Left lung (tissue), 4 donors: ENCODE measurements at regions not wholly inside any gene's neighbourhood (a gene's known extent, or its start where the extent isn't known, plus 50 kb on each side); places are given as distances from the start of the nearest gene placed in this dataset.

ENCODE experiments used
- ATAC-seq: fragments of 200-7000 bp; cut with Tn5 transposase; one replicate; pipeline ENCODE4 v1.9.1; 2020; ENCODE audit warnings: moderate library complexity
- DNase-seq, 4 donors: peaks; one replicate each; pipeline ENCODE4 v3.0.0-alpha.2; 2013 to 2020
- H3K27ac ChIP-seq, 2 donors: fragments of 200-600 bp; sonication (generic) in 1 of 2; one replicate each; pipeline versions ENCODE4 v1.5.0 to v1.8.0; 2020 to 2021
- H3K27me3 ChIP-seq, 2 donors: fragments of 200-600 bp; sonication (generic) in 1 of 2; one replicate each; pipeline versions ENCODE4 v1.5.0 to v1.8.0; 2020 to 2021
- H3K36me3 ChIP-seq, 2 donors: fragments of 200-600 bp; sonication (generic) in 1 of 2; one replicate each; pipeline versions ENCODE4 v1.5.0 to v1.8.0; 2020 to 2021
- H3K4me1 ChIP-seq, 2 donors: fragments of 200-600 bp; one replicate each; pipeline ENCODE4 v1.8.0; 2021
- H3K4me3 ChIP-seq, 2 donors: fragments of 200-600 bp; sonication (generic) in 1 of 2; one replicate each; pipeline versions ENCODE4 v1.5.0 to v1.8.0; 2020 to 2021; ENCODE audit warnings: mild to moderate bottlenecking in 1 of 2
- H3K9me3 ChIP-seq, 2 donors: fragments of 200-600 bp; sonication (generic) in 1 of 2; one replicate each; pipeline versions ENCODE4 v1.5.0 to v1.8.0; 2020 to 2021
- CTCF ChIP-seq, 2 donors: fragments of 200-600 bp; sonication (generic) in 1 of 2; IDR thresholded peaks; one replicate each; pipeline versions ENCODE4 v1.5.0 to v1.8.0; 2021; ENCODE audit warnings: antibody characterized with exemption in 2 of 2
- intact Hi-C, 2 donors: fragments of 100-400 bp; cut with DNase I; formaldehyde crosslinking; loops; one replicate each; pipeline versions ENCODE4 v1.11.2 to v1.14.2; 2022
- donor health status: DM: no; HTN: yes; CAD: no.
- donor health status: DM: no; HTN: no; CAD: no.

GRCh38 chr6:112997421-112998085 lies 650.4 kb downstream of the RFPL4B start:
- DNase-seq (no peak), ATAC-seq (no peak)
- intact Hi-C loops = no loop called here
- H3K36me3 ChIP-seq = no peaks in the 10 kb centered on the region
- no peaks in the 10 kb centered on the region for H3K27me3 ChIP-seq
- no peaks in the 10 kb centered on the region for H3K4me1 ChIP-seq
- H3K9me3 ChIP-seq = no peaks in the 10 kb centered on the region
- H3K27ac ChIP-seq = no peak overlapping the region
- TF ChIP-seq CTCF (IDR thresholded peaks at IDR 0.05) = no peak
- no peak overlapping the region for H3K4me3 ChIP-seq

GRCh38 chr6:113004054-113004453 lies 656.9 kb downstream of the RFPL4B start:
- H3K27me3 ChIP-seq = no peaks in the 10 kb centered on the region
- H3K9me3 ChIP-seq = no peaks in the 10 kb centered on the region
- H3K4me3 ChIP-seq = no peak overlapping the region
- H3K27ac ChIP-seq = no peak overlapping the region
- DNase-seq (no peak), ATAC-seq (no peak)
- H3K36me3 ChIP-seq = no peaks in the 10 kb centered on the region
- no peak for TF ChIP-seq CTCF (IDR thresholded peaks at IDR 0.05)
- no peaks in the 10 kb centered on the region for H3K4me1 ChIP-seq
- intact Hi-C loops = no loop called here

- no peak for TF ChIP-seq CTCF (IDR thresholded peaks at IDR 0.05)
- no peaks in the 10 kb centered on the region for H3K9me3 ChIP-seq
- no peak for ATAC-seq
- H3K36me3 ChIP-seq = no peaks in the 10 kb centered on the region
- intact Hi-C loops = no loop called here
- DNase-seq = no peak
- no peak overlapping the region for H3K27ac ChIP-seq
- no peak overlapping the region for H3K4me3 ChIP-seq
- no peaks in the 10 kb centered on the region for H3K4me1 ChIP-seq
- no peaks in the 10 kb centered on the region for H3K27me3 ChIP-seq
Observed at GRCh38 chr6:113004470-113005270, 657.5 kb downstream of the RFPL4B start.

GRCh38 chr6:113006494-113006893 lies 659.4 kb downstream of the RFPL4B start:
- no peaks in the 10 kb centered on the region for H3K4me1 ChIP-seq
- H3K27ac ChIP-seq = no peak overlapping the region
- TF ChIP-seq CTCF (IDR thresholded peaks at IDR 0.05) = no peak
- no peaks in the 10 kb centered on the region for H3K27me3 ChIP-seq
- H3K9me3 ChIP-seq = no peaks in the 10 kb centered on the region
- H3K4me3 ChIP-seq = no peak overlapping the region
- no peak for ATAC-seq
- intact Hi-C loops = no loop called here
- no peaks in the 10 kb centered on the region for H3K36me3 ChIP-seq
- DNase-seq = no peak

GRCh38 chr6:113009682-113010081 lies 662.6 kb downstream of the RFPL4B start:
- no peak overlapping the region for H3K4me3 ChIP-seq
- no peak for TF ChIP-seq CTCF (IDR thresholded peaks at IDR 0.05)
- H3K27ac ChIP-seq = no peak overlapping the region
- no peak for ATAC-seq
- DNase-seq = no peak
- no peaks in the 10 kb centered on the region for H3K36me3 ChIP-seq
- H3K9me3 ChIP-seq = no peaks in the 10 kb centered on the region
- H3K4me1 ChIP-seq = no peaks in the 10 kb centered on the region
- intact Hi-C loops = no loop called here
- H3K27me3 ChIP-seq = no peaks in the 10 kb centered on the region
